Tibial nerve (tissue), 4 donors: ENCODE measurements at regions not wholly inside any gene's neighbourhood (a gene's known extent, or its start where the extent isn't known, plus 50 kb on each side); places are given as distances from the start of the nearest gene placed in this dataset.

Source experiments
- DNase-seq, 2 donors: peaks; one replicate each; pipeline ENCODE4 v3.0.0-alpha.2; 2019; ENCODE audit warnings: low spot score in 2 of 2
- H3K27ac ChIP-seq, 4 donors: fragments of 200-600 bp; sonication (generic) in 3 of 4; one replicate each; pipeline ENCODE4 v1.5.1; 2017 to 2019; ENCODE audit warnings: mild to moderate bottlenecking in 1 of 4
- H3K27me3 ChIP-seq, 2 donors: fragments of 200-600 bp; sonication (generic) in 1 of 2; one replicate each; pipeline versions ENCODE4 v1.5.1 to v1.6.0; 2017 to 2019
- H3K36me3 ChIP-seq, 3 donors: fragments of 200-600 bp; sonication (generic); one replicate each; pipeline ENCODE4 v1.5.1; 2018 to 2019
- H3K4me1 ChIP-seq, 4 donors: fragments of 200-600 bp; sonication (generic) in 3 of 4; one replicate each; pipeline ENCODE4 v1.5.1; 2017 to 2019
- H3K4me3 ChIP-seq, 4 donors: fragments of 200-600 bp; sonication (generic) in 3 of 4; one replicate each; pipeline ENCODE4 v1.5.1; 2017 to 2019; ENCODE audit warnings: mild to moderate bottlenecking in 1 of 4, moderate library complexity in 1 of 4
- H3K9me3 ChIP-seq, 4 donors: fragments of 200-600 bp; sonication (generic) in 3 of 4; one replicate each; pipeline ENCODE4 v1.5.1; 2017 to 2019
- CTCF ChIP-seq, 5 experiments: fragments of 200-600 bp in 3 of 5; fragments of 450-650 bp in 2 of 5; sonication (generic) in 3 of 5; IDR thresholded peaks; one replicate each; pipeline ENCODE4 v1.5.1; 2016 to 2019; ENCODE audit warnings: antibody characterized with exemption in 5 of 5, mild to moderate bottlenecking in 3 of 5, moderate library complexity in 2 of 5
- EP300 ChIP-seq, 2 donors: sonication (generic); formaldehyde crosslinking; IDR thresholded peaks; one replicate each; pipeline ENCODE4 v1.6.1; 2017; ENCODE audit warnings: antibody characterized with exemption in 2 of 2, mild to moderate bottlenecking in 1 of 2
- POLR2A ChIP-seq, 2 donors: fragments of 450-650 bp; IDR thresholded peaks; one replicate each; pipeline ENCODE4 v1.6.1; 2017; ENCODE audit warnings: antibody characterized with exemption in 2 of 2, mild to moderate bottlenecking in 2 of 2, moderate library complexity in 2 of 2
- WGBS, 2 donors: methylation state at CpG; one replicate each; pipeline ENCODE4 v1.1.5; 2018; 5-methylcytosine and 5-hydroxymethylcytosine counted together

- H3K4me1 ChIP-seq: no peaks in the 10 kb centered on the region
- H3K9me3 ChIP-seq: peaks cover 0 to 10% (median 0%) of the 10 kb centered on the region in 4 donors
- no peaks in the 10 kb centered on the region for H3K27me3 ChIP-seq
- H3K4me3 ChIP-seq: no peak overlapping the region
- no peak overlapping the region for H3K27ac ChIP-seq
- TF ChIP-seq CTCF (IDR thresholded peaks at IDR 0.05): no peak
- TF ChIP-seq EP300 (IDR thresholded peaks at IDR 0.05): no peak
- TF ChIP-seq POLR2A (IDR thresholded peaks at IDR 0.05): no peak
- DNase-seq: no peak
- H3K36me3 ChIP-seq: no peaks in the 10 kb centered on the region
- WGBS, 2 donors: 89% methylated on average over 1 of the region's 1 CpG
Measured at GRCh38 chr16:47938272-47938671, 217.5 kb downstream of the ABCC12 start.

GRCh38 chr16:47928008-47928407 is 227.8 kb downstream of the ABCC12 start:
- no peaks in the 10 kb centered on the region for H3K27me3 ChIP-seq
- no peak overlapping the region for H3K27ac ChIP-seq
- no peak for DNase-seq
- TF ChIP-seq CTCF (IDR thresholded peaks at IDR 0.05) (no peak), EP300 (IDR thresholded peaks at IDR 0.05) (no peak), POLR2A (IDR thresholded peaks at IDR 0.05) (no peak)
- no peaks in the 10 kb centered on the region for H3K36me3 ChIP-seq
- H3K4me3 ChIP-seq: no peak overlapping the region
- 74 to 82% methylated on average over 9 of the region's 9 CpGs for WGBS, 2 donors
- H3K9me3 ChIP-seq: no peaks in the 10 kb centered on the region
- H3K4me1 ChIP-seq: no peaks in the 10 kb centered on the region

- Histone ChIP-seq H3K4me1 (no peaks in the 10 kb centered on the region), H3K9me3 (no peaks in the 10 kb centered on the region), H3K27me3 (no peaks in the 10 kb centered on the region), H3K27ac (no peak overlapping the region), H3K36me3 (no peaks in the 10 kb centered on the region), H3K4me3 (no peak overlapping the region)
- WGBS, 2 donors: 90 to 93% methylated on average over 6 of the region's 6 CpGs
- TF ChIP-seq POLR2A (IDR thresholded peaks at IDR 0.05) (no peak), CTCF (IDR thresholded peaks at IDR 0.05) (no peak), EP300 (IDR thresholded peaks at IDR 0.05) (no peak)
- no peak for DNase-seq
Measured at GRCh38 chr16:47927330-47927729, 228.5 kb downstream of the ABCC12 start.

- Histone ChIP-seq H3K36me3 (no peaks in the 10 kb centered on the region), H3K27me3 (no peaks in the 10 kb centered on the region), H3K4me1 (no peaks in the 10 kb centered on the region), H3K4me3 (no peak overlapping the region), H3K9me3 (no peaks in the 10 kb centered on the region), H3K27ac (no peak overlapping the region)
- no peak for TF ChIP-seq EP300 (IDR thresholded peaks at IDR 0.05)
- no peak for TF ChIP-seq POLR2A (IDR thresholded peaks at IDR 0.05)
- no peak for TF ChIP-seq CTCF (IDR thresholded peaks at IDR 0.05)
- no peak for DNase-seq
- 84 to 96% methylated on average over 8 of the region's 8 CpGs for WGBS, 2 donors
Measured at GRCh38 chr16:47925811-47926460, 229.9 kb downstream of the ABCC12 start.

- WGBS, 2 donors: 96 to 98% methylated on average over 2 of the region's 2 CpGs
Measured at GRCh38 chr16:47924950-47925349, 230.8 kb downstream of the ABCC12 start.

More at GRCh38 chr16:47924950-47925349, 230.8 kb downstream of the ABCC12 start:
- Histone ChIP-seq H3K4me1 (no peaks in the 10 kb centered on the region), H3K4me3 (no peak overlapping the region), H3K27me3 (no peaks in the 10 kb centered on the region), H3K36me3 (no peaks in the 10 kb centered on the region), H3K27ac (no peak overlapping the region), H3K9me3 (no peaks in the 10 kb centered on the region)
- DNase-seq: no peak
- no peak for TF ChIP-seq POLR2A (IDR thresholded peaks at IDR 0.05)
- TF ChIP-seq CTCF (IDR thresholded peaks at IDR 0.05): no peak
- no peak for TF ChIP-seq EP300 (IDR thresholded peaks at IDR 0.05)
